Thymus (tissue), 11 donors: ENCODE measurements at regions not wholly inside any gene's neighbourhood (a gene's known extent, or its start where the extent isn't known, plus 50 kb on each side); places are given as distances from the start of the nearest gene placed in this dataset.

Experiments used
- DNase-seq, 9 donors: peaks; one replicate each; pipeline ENCODE4 v3.0.0-alpha.2; 2013; ENCODE audit warnings: low spot score in 9 of 9, low read depth in 6 of 9, missing footprints in 1 of 9
- H3K27ac ChIP-seq, 2 donors: one replicate each; pipeline ENCODE4 v1.5.1; 2013; ENCODE audit warnings: control low read depth in 1 of 2, low read depth in 1 of 2, low read length in 1 of 2, mild to moderate bottlenecking in 1 of 2, moderate library complexity in 1 of 2
- H3K27me3 ChIP-seq, 2 donors: one replicate each; pipeline ENCODE4 v1.5.1; 2013; ENCODE audit warnings: low read length in 1 of 2; ENCODE audit not compliant: control insufficient read depth in 2 of 2, insufficient read depth in 1 of 2
- H3K36me3 ChIP-seq, 2 donors: one replicate each; pipeline ENCODE4 v1.5.1; 2013; ENCODE audit warnings: low read length in 1 of 2, mild to moderate bottlenecking in 1 of 2, moderate library complexity in 1 of 2; ENCODE audit not compliant: control insufficient read depth in 2 of 2, insufficient read depth in 2 of 2
- H3K4me1 ChIP-seq, 2 donors: one replicate each; pipeline ENCODE4 v1.5.1; 2013; ENCODE audit warnings: low read length in 2 of 2; ENCODE audit not compliant: control insufficient read depth in 2 of 2, insufficient read depth in 2 of 2
- H3K4me3 ChIP-seq, 2 donors: one replicate each; pipeline ENCODE4 v1.5.1; 2013; ENCODE audit warnings: low read length in 2 of 2, control low read depth in 1 of 2, mild to moderate bottlenecking in 1 of 2
- H3K9me3 ChIP-seq, 2 donors: one replicate each; pipeline ENCODE4 v1.5.1; 2013; ENCODE audit warnings: low read length in 1 of 2, mild to moderate bottlenecking in 1 of 2; ENCODE audit not compliant: control insufficient read depth in 2 of 2, insufficient read depth in 1 of 2
- WGBS: extraction: QIAGEN DNeasy Blood & Tissue Kit; methylation state at CpG from one replicate; pipeline ENCODE4 v1.1.7; 2013; 5-methylcytosine and 5-hydroxymethylcytosine counted together
- donor health status: healthy.

DNA sequence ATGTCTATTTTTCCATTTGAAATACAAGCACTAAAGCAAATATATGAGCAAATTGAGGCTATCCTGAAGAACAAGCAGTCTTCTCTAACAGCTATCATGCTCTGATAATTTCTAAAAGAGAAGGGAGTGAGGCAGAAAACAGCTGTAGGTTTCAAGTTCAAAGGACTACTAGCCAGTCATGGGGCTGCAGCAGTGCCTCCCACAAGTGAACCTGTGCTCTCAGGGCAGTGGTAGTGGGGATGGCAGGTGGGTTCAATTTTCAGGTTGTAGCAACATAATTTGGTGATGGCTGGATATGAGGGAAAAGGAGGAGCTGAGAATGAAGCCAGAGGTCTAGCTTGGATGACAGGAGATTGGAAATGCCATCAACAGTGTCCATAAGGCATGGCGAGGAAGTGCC is 93.5 kb upstream of the ARHGAP20 start:
- DNase-seq, result no peak
- no peaks in the 10 kb centered on the region for H3K27me3 ChIP-seq
- no peaks in the 10 kb centered on the region for H3K36me3 ChIP-seq
- whole genome bisulfite sequencing, result 95% methylated on average over 1 of the region's 1 CpG
- H3K4me1 ChIP-seq, result no peaks in the 10 kb centered on the region
- H3K4me3 ChIP-seq, result no peak overlapping the region
- H3K9me3 ChIP-seq, result no peaks in the 10 kb centered on the region
- no peak overlapping the region for H3K27ac ChIP-seq

DNA sequence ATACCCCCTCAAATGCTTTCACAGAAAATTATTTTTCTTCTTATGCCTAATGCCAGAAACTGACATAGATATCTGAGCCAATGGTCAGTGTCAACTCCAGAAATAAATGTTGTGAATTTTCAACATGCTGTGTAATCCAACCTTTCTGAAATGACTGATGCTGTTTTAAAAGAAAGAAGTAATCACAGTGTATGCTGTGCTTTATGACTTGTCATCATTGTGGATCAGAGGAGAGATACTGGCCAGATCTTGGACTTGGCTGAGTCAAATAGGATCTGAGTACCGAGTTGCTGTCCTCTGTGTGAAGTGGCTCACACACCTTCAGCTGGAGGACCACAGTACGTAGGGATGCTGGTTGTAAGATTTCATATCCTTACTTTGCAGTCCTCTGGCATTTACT is 89.9 kb upstream of the ARHGAP20 start:
- Histone ChIP-seq H3K4me3 (no peak overlapping the region), H3K27ac (no peak overlapping the region), H3K9me3 (no peaks in the 10 kb centered on the region), H3K27me3 (no peaks in the 10 kb centered on the region), H3K36me3 (no peaks in the 10 kb centered on the region), H3K4me1 (no peaks in the 10 kb centered on the region)
- WGBS, result over 99% methylated on average over 2 of the region's 2 CpGs
- DNase-seq, result no peak

DNA sequence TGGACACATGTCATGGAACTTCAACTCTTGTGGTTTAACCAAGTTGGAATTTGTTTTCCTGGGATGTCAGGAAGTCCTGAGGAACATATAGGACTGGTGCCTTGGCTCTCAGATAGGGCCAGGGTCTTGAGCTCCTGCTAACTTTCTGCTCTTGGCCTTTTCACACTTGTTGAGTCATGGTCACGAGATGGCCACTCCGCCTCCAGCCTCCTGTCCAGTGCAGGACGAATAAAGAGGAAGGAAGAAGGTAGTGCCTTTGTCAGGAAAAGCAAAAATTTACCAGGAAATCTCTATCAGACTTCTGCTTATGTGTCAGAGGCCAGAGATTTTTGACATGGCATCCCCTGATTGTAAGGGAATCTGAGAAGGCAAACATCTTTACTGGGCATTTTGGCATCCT is 89.1 kb upstream of the ARHGAP20 start:
- no peaks in the 10 kb centered on the region for H3K9me3 ChIP-seq
- 86% methylated on average over 3 of the region's 3 CpGs for WGBS
- no peak overlapping the region for H3K27ac ChIP-seq
- no peaks in the 10 kb centered on the region for H3K4me1 ChIP-seq
- H3K27me3 ChIP-seq, result no peaks in the 10 kb centered on the region
- no peak for DNase-seq
- H3K36me3 ChIP-seq, result no peaks in the 10 kb centered on the region
- no peak overlapping the region for H3K4me3 ChIP-seq

DNA sequence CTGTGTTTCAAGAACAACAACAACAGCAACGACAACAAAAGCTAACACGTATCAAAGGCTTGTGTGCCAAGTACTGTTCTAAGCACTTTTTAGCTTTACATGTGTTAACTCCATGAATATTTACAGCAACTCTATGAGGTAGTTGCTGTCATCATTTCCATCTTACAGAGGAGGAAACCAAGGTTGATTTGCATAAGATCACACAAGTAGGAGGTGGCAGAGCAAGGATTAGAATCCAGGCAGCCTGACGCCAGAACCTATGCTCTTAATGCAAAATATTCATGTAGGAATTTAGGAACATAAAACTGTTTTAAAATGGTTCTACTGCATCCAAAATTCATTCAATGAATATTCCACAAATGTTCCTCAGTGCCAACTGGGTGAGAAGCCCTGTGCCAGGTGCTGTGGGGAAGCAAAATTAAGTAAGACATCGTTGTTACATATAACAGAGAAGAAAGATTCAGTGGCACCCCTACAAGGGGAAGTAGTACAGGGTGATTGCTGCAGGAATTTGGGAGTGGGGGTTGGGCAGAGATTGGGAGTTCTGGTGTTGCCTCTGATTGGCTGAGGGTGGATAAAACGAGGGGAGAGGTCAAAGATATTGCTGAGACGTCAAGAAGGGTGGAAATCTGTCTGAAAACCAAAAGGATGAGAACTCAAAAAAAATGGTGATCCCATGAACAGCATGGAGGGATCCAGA is 86.1 kb upstream of the ARHGAP20 start:
- Histone ChIP-seq H3K4me1 (no peaks in the 10 kb centered on the region), H3K4me3 (no peak overlapping the region), H3K9me3 (no peaks in the 10 kb centered on the region), H3K36me3 (no peaks in the 10 kb centered on the region), H3K27ac (no peak overlapping the region), H3K27me3 (no peaks in the 10 kb centered on the region)
- no peak for DNase-seq
- 62% methylated on average over 6 of the region's 6 CpGs for WGBS

DNA sequence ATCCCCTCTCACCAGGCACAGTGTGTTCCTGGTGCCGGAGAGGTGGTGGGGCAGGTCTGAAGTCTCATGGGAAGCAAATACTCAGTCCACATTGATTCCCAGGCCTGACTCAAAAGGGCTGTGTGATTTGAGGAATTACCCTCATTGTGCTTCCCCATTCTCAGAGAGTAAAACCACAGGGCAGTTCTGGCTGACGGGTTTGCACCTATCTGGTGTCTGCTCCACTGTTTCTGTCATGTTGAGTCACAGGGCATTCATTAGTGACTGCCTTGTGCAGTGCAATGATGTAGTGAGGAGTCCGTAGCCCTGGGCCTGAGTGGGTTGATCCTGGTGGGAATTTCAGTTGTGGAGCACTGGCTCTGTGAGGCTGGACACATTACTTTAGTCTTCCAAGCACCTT is 85.2 kb upstream of the ARHGAP20 start:
- Histone ChIP-seq H3K4me3 (no peak overlapping the region), H3K27me3 (no peaks in the 10 kb centered on the region), H3K36me3 (no peaks in the 10 kb centered on the region), H3K27ac (no peak overlapping the region), H3K4me1 (no peaks in the 10 kb centered on the region), H3K9me3 (no peaks in the 10 kb centered on the region)
- WGBS, result 63% methylated on average over 3 of the region's 3 CpGs
- DNase-seq, result peak in 2 of 9 donors; percentile 8 to 32

DNA sequence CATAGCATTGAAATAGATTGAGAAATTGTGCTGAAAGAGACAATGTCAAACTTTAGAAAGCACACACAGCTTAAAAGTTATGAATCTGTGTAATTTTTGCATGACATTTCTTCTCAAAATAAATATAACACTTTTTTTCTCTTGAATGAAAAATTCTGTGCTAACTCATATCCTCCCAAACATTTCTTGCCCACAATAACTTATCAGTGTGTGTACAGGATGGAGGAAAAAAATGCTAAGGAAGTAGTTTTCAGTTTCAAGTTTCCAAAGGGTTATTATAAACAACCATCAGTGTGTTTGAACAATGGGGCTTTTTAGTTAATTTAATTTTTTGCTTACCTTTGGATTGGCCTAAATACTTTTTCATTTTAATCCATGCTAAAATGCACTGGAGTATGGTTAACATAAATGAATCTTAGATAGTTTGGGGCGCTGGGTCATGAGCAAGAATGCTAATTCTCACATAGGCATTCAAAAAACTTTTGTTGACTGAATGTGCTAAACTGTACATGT is 82.9 kb upstream of the ARHGAP20 start:
- H3K36me3 ChIP-seq, result no peaks in the 10 kb centered on the region
- H3K27ac ChIP-seq, result no peak overlapping the region
- H3K4me1 ChIP-seq, result no peaks in the 10 kb centered on the region
- H3K27me3 ChIP-seq, result no peaks in the 10 kb centered on the region
- no peaks in the 10 kb centered on the region for H3K9me3 ChIP-seq
- DNase-seq, result no peak
- H3K4me3 ChIP-seq, result no peak overlapping the region
- 82% methylated on average over 1 of the region's 1 CpG for WGBS

DNA sequence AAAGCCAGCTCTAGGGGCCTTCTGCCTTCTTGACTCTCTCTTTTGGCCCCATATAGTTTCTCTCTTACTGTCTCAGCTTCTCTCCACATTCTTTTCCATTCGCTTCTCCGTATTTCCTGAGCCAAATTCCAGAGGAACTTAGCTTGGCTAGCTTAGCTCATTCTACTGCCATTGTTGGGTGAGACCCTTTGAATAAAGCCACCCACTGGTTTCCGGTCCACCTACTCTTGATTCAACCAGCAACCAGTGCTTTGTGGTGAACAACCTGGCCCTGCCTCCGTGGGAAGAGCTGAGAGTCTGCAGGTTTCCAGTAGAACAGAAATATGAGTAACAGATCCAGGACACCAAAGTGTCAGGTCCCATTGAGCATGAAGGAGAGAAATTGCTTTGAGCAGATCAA is 81.3 kb upstream of the ARHGAP20 start:
- Histone ChIP-seq H3K4me1 (no peaks in the 10 kb centered on the region), H3K36me3 (no peaks in the 10 kb centered on the region), H3K27me3 (no peaks in the 10 kb centered on the region), H3K4me3 (no peak overlapping the region), H3K27ac (no peak overlapping the region), H3K9me3 (no peaks in the 10 kb centered on the region)
- DNase-seq, result no peak
- WGBS, result 85% methylated on average over 4 of the region's 4 CpGs

DNA sequence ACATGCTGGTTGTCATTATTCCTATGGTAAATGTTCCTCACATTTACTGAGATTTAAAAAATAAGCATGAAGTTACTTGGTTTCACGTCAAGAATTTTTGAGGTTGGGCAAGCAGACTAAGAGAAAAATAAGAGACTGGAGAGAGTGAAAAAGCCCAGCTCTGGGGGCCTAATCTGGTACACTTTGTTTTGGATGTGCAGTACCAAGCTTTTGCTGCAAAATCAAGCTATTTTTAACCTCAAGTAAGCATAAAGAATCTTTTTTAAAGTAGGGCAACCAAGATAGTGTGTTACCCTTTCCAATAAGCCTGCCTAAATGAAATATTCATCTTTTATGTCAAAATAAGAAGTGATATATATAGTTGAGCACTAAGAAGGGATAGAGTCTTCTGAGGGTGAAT is 79.4 kb upstream of the ARHGAP20 start:
- no peak overlapping the region for H3K27ac ChIP-seq
- no peaks in the 10 kb centered on the region for H3K27me3 ChIP-seq
- H3K4me1 ChIP-seq, result no peaks in the 10 kb centered on the region
- 92% methylated on average over 1 of the region's 1 CpG for WGBS
- H3K4me3 ChIP-seq, result no peak overlapping the region
- no peaks in the 10 kb centered on the region for H3K36me3 ChIP-seq
- DNase-seq, result no peak
- H3K9me3 ChIP-seq, result no peaks in the 10 kb centered on the region

DNA sequence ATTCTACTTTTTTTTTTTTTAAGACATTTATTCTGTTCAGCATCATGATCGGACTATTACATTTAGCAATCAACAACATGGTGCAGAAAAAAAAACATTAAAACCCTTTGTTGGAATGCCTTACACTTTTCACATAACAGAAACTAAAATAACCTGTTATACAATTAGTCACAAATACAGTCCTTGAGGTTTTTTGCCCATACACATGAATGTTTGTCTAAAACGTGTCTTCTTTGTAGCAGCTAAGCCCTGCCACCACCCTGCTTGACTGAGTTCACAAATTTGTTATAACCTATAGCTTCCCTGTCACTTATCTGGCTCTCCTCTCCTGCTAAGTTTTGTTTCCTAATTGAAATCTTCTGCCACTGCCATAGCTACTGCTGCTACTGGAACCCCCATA is 75.4 kb upstream of the ARHGAP20 start:
- Histone ChIP-seq H3K36me3 (no peaks in the 10 kb centered on the region), H3K4me3 (no peak overlapping the region), H3K4me1 (no peaks in the 10 kb centered on the region), H3K27ac (no peak overlapping the region), H3K27me3 (no peaks in the 10 kb centered on the region), H3K9me3 (peaks cover 0 to 8% of the 10 kb centered on the region in 2 donors)
- 93% methylated on average over 2 of the region's 2 CpGs for WGBS
- DNase-seq, result no peak
